ENCODE measurements at regions not wholly inside any gene's neighbourhood (a gene's known extent, or its start where the extent isn't known, plus 50 kb on each side); places are given as distances from the start of the nearest gene placed in this dataset.

DNA sequence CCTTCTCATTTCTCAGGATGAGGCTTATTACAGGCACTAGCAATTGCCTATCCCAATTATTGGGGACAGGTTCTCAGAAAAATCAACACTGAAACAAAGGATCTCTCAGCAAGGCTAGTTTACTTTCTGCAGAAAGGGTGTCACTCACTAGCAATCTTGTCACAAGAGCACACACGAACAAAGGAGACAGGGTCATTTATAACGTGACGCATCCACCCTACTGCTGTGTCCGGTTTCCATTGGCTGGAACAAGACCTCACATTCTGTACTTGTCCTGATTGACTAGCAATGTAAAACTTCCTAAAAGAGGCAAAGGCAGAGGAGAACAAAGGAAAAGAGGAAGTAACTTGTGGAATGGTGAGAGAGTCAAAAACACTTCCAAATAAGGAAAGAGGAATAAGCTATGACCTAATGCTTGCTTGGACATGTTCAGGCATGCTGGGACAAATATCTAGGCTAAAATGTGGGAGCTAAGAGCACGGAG is 160.2 kb upstream of the STXBP5 start:
- DNase-seq (ENCODE audit: low read depth): no peak
- TF ChIP-seq, protein P1, sequence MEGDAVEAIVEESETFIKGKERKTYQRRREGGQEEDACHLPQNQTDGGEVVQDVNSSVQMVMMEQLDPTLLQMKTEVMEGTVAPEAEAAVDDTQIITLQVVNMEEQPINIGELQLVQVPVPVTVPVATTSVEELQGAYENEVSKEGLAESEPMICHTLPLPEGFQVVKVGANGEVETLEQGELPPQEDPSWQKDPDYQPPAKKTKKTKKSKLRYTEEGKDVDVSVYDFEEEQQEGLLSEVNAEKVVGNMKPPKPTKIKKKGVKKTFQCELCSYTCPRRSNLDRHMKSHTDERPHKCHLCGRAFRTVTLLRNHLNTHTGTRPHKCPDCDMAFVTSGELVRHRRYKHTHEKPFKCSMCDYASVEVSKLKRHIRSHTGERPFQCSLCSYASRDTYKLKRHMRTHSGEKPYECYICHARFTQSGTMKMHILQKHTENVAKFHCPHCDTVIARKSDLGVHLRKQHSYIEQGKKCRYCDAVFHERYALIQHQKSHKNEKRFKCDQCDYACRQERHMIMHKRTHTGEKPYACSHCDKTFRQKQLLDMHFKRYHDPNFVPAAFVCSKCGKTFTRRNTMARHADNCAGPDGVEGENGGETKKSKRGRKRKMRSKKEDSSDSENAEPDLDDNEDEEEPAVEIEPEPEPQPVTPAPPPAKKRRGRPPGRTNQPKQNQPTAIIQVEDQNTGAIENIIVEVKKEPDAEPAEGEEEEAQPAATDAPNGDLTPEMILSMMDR (IDR thresholded peaks at IDR 0.05; ENCODE audit: control insufficient read depth, insufficient read depth, low read depth, low read length, missing control alignments): no peak
- H3K4me3 ChIP-seq (ENCODE audit: control insufficient read depth, low read depth, low read length): no peak overlapping the region

DNA sequence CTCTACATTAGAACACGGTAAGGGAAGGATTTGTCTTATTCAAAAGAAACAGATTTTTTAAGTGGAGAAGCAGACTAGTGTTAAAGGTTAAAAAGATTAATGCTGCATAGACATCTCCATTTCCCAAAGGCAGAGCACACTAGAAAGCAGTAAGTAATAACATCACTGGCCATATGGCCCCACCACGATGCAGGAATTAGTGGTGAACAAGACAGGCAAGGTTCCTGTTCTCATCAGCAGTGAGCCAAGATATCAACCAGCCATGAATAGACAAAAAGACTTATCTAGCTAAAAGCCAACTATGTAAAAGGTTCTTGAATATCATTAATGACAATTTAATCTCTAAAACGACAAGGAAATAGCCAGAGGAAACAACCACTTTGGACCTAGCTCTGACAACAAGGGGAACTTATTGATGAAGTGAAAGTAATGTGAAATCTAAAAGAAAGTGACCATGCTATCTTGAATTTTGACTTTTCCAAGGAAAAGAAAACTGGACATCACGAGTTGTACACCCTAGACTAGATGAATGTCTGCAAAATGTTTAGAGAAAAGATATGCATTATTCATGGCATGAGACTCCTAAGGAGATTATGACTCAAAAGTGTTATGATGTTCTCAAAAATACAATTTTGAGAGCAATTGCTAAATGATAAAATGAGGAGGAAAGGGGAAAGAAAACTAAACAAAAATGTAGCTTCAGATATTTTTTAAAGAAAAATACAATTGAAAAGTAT is 157.9 kb upstream of the STXBP5 start:
- TF ChIP-seq, protein P1 (IDR thresholded peaks at IDR 0.05; ENCODE audit: control insufficient read depth, insufficient read depth, low read depth, low read length, missing control alignments): no peak
- no peak for DNase-seq (ENCODE audit: low read depth)
- no peak overlapping the region for H3K4me3 ChIP-seq (ENCODE audit: control insufficient read depth, low read depth, low read length)

DNA sequence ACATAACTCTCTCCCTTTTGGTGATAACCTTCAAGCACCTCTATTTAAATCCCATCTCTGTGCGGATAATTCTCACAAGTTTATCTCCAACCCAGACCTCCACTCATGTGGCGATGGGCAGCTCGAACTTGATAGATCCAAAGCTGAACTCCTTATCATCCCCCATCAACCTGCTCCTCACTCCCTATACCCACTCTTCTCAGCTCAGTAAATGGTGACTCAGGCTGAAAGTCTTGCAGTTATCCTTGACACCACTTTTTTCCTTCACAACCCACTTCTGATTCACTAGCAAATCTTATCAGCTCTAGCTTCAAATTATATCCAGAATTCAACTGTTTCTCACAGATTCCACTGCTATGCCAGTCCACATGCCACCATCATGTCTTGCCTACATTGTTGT is 155.3 kb upstream of the STXBP5 start:
- no peak overlapping the region for H3K4me3 ChIP-seq (ENCODE audit: control insufficient read depth, low read depth, low read length)
- DNase-seq (ENCODE audit: low read depth): no peak
- TF ChIP-seq, protein P1 (IDR thresholded peaks at IDR 0.05; ENCODE audit: control insufficient read depth, insufficient read depth, low read depth, low read length, missing control alignments): no peak

DNA sequence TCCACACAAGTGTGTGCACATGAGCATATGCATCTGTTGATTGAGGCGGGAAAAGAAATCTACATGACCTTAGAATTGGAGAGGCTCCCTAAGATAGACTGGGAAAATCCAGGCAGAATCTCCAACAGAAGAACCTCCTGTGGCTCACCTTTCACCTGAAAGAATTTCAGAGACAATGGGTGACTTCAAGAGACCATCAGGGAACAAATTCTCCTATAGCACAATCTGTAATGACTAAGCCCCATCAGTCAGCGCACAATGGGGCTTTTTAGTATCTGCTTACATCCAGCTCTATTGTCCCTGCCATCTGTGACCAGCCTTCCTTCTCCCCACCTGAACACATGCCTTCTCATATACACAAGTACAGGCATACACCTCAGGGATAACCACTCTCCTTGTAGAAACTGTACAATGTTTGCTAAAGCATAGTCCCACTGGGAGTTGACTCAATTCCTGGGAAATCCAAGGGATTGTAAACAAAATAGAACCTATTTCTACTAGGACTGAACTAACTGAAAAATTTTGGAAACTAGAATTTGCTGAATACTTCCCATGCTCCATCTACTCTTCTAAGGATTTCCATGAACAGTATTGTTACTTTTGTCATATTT is 150.8 kb upstream of the STXBP5 start:
- no peak overlapping the region for H3K4me3 ChIP-seq (ENCODE audit: control insufficient read depth, low read depth, low read length)
- no peak for DNase-seq (ENCODE audit: low read depth)
- TF ChIP-seq, protein P1 (IDR thresholded peaks at IDR 0.05; ENCODE audit: control insufficient read depth, insufficient read depth, low read depth, low read length, missing control alignments): no peak

DNA sequence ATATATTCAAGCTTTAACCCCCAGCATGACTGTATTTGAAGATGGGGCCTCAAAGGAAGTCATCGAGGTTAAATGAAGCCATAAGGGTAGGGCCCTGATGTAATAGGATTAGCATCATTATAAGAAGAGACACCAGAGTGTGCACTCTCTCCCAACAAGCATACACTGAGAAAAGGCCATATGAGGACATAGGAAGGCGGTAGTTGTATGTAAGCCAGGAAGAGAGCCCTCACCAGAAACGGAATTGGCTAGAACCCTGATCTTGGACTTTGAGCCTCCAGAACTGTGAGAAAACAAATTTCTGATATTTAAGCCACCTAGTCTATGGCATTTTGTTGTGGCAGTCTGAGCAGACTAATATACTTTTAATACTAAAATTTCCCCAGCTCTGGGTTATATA is 150.1 kb upstream of the STXBP5 start:
- TF ChIP-seq, protein P1 (IDR thresholded peaks at IDR 0.05; ENCODE audit: control insufficient read depth, insufficient read depth, low read depth, low read length, missing control alignments): no peak
- no peak for DNase-seq (ENCODE audit: low read depth)

DNA sequence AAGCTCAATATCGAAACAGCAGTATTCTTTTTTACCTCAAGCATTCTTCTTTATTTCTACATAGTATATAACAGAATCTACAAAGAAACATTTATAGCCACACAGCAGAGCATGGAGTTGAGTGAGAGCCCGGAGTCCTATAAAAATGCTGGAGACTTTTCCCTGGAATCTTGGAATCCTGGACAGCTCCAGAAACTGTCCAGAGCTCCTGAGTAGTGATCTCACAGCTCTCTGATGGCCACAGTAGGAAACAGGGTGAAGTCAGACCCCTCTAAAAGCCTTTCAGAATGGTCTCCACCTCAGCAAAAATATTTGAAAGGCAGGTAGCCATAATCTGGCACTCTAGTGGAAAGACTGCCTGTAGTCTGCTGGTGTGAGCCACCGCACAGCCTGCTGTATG is 149.3 kb upstream of the STXBP5 start:
- H3K4me3 ChIP-seq (ENCODE audit: control insufficient read depth, low read depth, low read length): no peak overlapping the region
- TF ChIP-seq, protein P1 (IDR thresholded peaks at IDR 0.05; ENCODE audit: control insufficient read depth, insufficient read depth, low read depth, low read length, missing control alignments): no peak
- no peak for DNase-seq (ENCODE audit: low read depth)

More for the DNA sequence above, 150.1 kb upstream of the STXBP5 start:
- no peak overlapping the region for H3K4me3 ChIP-seq (ENCODE audit: control insufficient read depth, low read depth, low read length)
